Heart right ventricle (tissue), 16 donors: ENCODE measurements at regions not wholly inside any gene's neighbourhood (a gene's known extent, or its start where the extent isn't known, plus 50 kb on each side); places are given as distances from the start of the nearest gene placed in this dataset.
A peak's percentile ranks its signal among the peaks of the same experiment; 100 is the strongest.

Experiments
- ATAC-seq, 8 donors: fragments of 200-7000 bp; cut with Tn5 transposase; one replicate each; pipeline ENCODE4 v1.9.1; 2020; ENCODE audit warnings: mild to moderate bottlenecking in 8 of 8, moderate library complexity in 8 of 8, moderate number of reproducible peaks in 1 of 8
- DNase-seq, 2 donors: peaks; one replicate each; pipeline ENCODE4 v3.0.0-alpha.2; 2020
- H3K27ac ChIP-seq, 10 donors: fragments of 200-600 bp; sonication (generic) in 2 of 10; one replicate each; pipeline versions ENCODE4 v1.5.0 to v1.8.0; 2020 to 2022; ENCODE audit warnings: mild to moderate bottlenecking in 3 of 10
- H3K27me3 ChIP-seq, 7 donors: fragments of 200-600 bp; one replicate each; pipeline ENCODE4 v1.8.0; 2021 to 2022; ENCODE audit warnings: mild to moderate bottlenecking in 2 of 7
- H3K36me3 ChIP-seq, 9 donors: fragments of 200-600 bp; sonication (generic) in 1 of 9; one replicate each; pipeline versions ENCODE4 v1.5.0 to v1.8.0; 2020 to 2022; ENCODE audit warnings: mild to moderate bottlenecking in 2 of 9
- H3K4me1 ChIP-seq, 9 donors: fragments of 200-600 bp; sonication (generic) in 1 of 9; one replicate each; pipeline versions ENCODE4 v1.5.0 to v1.8.0; 2020 to 2022; ENCODE audit warnings: mild to moderate bottlenecking in 4 of 9
- H3K4me3 ChIP-seq, 10 donors: fragments of 200-600 bp; sonication (generic) in 2 of 10; one replicate each; pipeline versions ENCODE4 v1.5.0 to v1.8.0; 2020 to 2022; ENCODE audit warnings: mild to moderate bottlenecking in 7 of 10, moderate library complexity in 2 of 10
- H3K9me3 ChIP-seq, 11 donors: fragments of 200-600 bp in 10 of 11; sonication (generic) in 2 of 11; one replicate each; pipeline versions ENCODE4 v1.5.0 to v1.8.0; 2013 to 2022; ENCODE audit warnings: mild to moderate bottlenecking in 2 of 11, control low read depth in 1 of 11, moderate library complexity in 1 of 11
- WGBS, 2 donors: extraction: QIAGEN DNeasy Blood & Tissue Kit; methylation state at CpG; one replicate each; pipeline ENCODE4 v1.1.7; 2013; ENCODE audit warnings: inconsistent platforms in 1 of 2; 5-methylcytosine and 5-hydroxymethylcytosine counted together
- intact Hi-C, 10 donors: fragments of 100-400 bp; cut with DNase I; formaldehyde crosslinking; loops; one replicate each; pipeline versions ENCODE4 v1.11.1 to v1.14.2; 2022
- TF ChIP-seq, protein P1 (sequence below), 9 donors: fragments of 200-600 bp; sonication (generic) in 2 of 9; IDR thresholded peaks; one replicate each; pipeline versions ENCODE4 v1.5.0 to v1.8.0; 2021 to 2022; ENCODE audit warnings: antibody characterized with exemption in 9 of 9, mild to moderate bottlenecking in 5 of 9, moderate library complexity in 1 of 9
- donor health status: Arrhythmogenic right ventricular cardiomyopathy.
- donor health status: ischemic (EF 13 %, LVEDD 7.1; RV severe dilation, severe dysfunction).
- donor health status: healthy with polysubstance abuse.
- donor health status: DM: no; HTN: yes; CAD: no.
- donor health status: DM: no; HTN: no; CAD: no.
- donor health status: ischemic (EF 25% LVEDD 6.9; RV normal size, moderate dysfunction).
- donor health status: ischemic (EF 25% LVEDD 5.7; RV mildly dilated, moderate dysfunction).
- donor health status: healthy.
- donor health status: DM: yes; HTN: yes; CAD: no.
- donor health status: Ischemic cardiomyopathy.
- donor health status: ischemic (EF 35%, LVEDD 5.7; RV mildly dilated, moderate dysfunction).
- donor health status: nonischemic (EF 11% LVEDD 7.7; RV severe dilation, severe dysfunction).
- donor health status: DM: yes; HTN: yes; CAD: no.
- donor health status: PGD.
- donor health status: ischemic (EF 29% LVEDD 5.4; RV normal size, mild dysfunction).
- donor health status: nonischemic (EF 23%, LVEDD 6.1; RV moderate dilation, normal function).

DNA sequence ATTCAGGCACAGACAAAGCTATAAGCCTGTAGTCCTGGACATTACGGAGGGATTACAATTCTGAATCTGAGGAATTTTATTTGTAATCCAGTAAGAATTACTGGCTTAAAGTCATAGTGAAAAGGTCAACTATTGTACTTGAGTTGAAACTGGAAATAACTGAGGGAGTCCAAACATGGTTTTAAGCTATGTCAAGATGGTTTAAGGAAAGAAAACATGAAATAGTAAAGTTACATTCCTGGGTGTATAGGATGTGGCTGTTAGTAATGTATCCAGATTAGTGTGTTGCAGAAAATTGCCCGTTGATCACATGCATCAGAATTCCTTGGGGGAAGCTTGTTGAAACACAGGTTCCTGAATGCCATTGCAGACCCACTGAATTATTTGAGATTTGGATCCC lies 124.8 kb upstream of the GORAB start:
- Histone ChIP-seq H3K4me1 (peaks cover 0 to 19% (median 6%) of the 10 kb centered on the region in 9 donors), H3K4me3 (no peak overlapping the region), H3K36me3 (no peaks in the 10 kb centered on the region), H3K9me3 (peaks cover 0 to 5% (median 0%) of the 10 kb centered on the region in 11 donors), H3K27ac (no peak overlapping the region), H3K27me3 (no peaks in the 10 kb centered on the region)
- DNase-seq (no peak), ATAC-seq (no peak)
- 68 to 78% methylated on average over 2 of the region's 2 CpGs for WGBS, 2 donors
- TF ChIP-seq, protein P1, sequence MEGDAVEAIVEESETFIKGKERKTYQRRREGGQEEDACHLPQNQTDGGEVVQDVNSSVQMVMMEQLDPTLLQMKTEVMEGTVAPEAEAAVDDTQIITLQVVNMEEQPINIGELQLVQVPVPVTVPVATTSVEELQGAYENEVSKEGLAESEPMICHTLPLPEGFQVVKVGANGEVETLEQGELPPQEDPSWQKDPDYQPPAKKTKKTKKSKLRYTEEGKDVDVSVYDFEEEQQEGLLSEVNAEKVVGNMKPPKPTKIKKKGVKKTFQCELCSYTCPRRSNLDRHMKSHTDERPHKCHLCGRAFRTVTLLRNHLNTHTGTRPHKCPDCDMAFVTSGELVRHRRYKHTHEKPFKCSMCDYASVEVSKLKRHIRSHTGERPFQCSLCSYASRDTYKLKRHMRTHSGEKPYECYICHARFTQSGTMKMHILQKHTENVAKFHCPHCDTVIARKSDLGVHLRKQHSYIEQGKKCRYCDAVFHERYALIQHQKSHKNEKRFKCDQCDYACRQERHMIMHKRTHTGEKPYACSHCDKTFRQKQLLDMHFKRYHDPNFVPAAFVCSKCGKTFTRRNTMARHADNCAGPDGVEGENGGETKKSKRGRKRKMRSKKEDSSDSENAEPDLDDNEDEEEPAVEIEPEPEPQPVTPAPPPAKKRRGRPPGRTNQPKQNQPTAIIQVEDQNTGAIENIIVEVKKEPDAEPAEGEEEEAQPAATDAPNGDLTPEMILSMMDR (IDR thresholded peaks at IDR 0.05): no peak
- intact Hi-C loops: no loop called here

DNA sequence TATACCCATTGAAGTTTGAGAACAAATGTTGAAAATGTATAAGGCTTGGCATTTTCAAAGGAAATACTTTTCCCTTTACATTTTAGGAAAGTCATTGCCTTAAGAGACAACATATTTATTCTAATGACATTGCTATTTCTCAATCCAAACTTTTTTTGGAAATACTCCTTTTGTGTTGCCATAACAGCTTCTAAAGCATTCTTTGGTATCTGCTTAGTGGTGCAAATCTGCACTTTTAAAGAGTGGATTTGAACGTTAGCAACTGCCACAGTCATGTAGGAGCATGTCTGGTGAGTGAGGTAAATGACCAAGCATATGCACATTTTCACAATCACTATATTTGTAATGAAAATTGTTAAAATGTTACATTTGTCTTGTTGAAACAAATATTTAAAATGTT lies 124.4 kb upstream of the GORAB start:
- DNase-seq: no peak
- ATAC-seq: no peak
- H3K9me3 ChIP-seq: peaks cover 0 to 5% (median 0%) of the 10 kb centered on the region in 11 donors
- TF ChIP-seq, protein P1 (IDR thresholded peaks at IDR 0.05): no peak
- H3K36me3 ChIP-seq: no peaks in the 10 kb centered on the region
- H3K4me1 ChIP-seq: peaks cover 0 to 22% (median 8%) of the 10 kb centered on the region in 9 donors
- 71 to 74% methylated on average over 1 of the region's 1 CpG for whole genome bisulfite sequencing, 2 donors
- intact Hi-C loops: no loop called here
- H3K4me3 ChIP-seq: no peak overlapping the region
- no peak overlapping the region for H3K27ac ChIP-seq
- no peaks in the 10 kb centered on the region for H3K27me3 ChIP-seq

DNA sequence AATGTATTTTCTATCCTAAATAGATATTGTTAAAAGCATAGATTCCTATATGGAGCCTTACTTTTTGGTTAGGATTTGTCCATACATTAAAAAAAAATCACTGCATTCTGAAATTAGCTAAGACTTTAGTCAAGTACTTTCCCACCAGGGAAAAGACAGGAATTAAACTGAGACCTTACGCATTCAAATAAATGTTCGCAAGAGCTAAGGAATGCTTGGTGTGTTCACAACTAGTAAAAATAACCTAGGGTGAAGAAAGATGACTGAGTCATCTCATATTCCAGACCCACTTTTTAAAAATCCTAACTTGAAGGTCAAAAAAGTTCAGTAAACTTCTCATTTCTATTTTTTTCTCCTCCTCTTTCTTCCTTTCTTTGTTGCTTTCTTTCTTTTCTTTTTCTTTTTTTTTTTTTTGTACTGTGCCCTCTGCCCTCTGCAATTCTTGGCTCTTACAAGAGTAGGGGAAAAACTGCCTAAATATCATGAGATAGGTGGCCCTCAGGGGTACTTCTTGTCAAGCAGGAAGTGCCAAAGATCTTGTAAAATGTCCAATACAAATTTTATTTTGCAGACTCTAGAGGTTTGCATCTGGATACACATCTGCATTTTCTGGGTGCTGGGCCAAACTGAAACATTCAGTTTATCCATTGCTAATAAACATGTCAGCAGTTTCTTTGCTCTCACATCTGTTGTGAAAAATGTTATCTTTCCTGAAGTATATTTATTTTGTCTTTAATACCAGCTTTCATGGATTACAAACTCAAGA lies 121.4 kb upstream of the GORAB start:
- intact Hi-C loops: loop anchor here in 3 of 10 donors (5.0 to 10.0 kb wide), 3 partner anchors 58 to 254 kb away; partner anchors contain the start of genes GORAB (in 3 of the 3) and PRRX1 (in 2 of the 3)
- peaks cover 0 to 2% (median 0%) of the 10 kb centered on the region in 11 donors for H3K9me3 ChIP-seq
- H3K4me1 ChIP-seq: peaks cover 0 to 40% (median 21%) of the 10 kb centered on the region in 9 donors
- peak overlapping the region in 7 of 10 donors; percentile 53 to 80 (median 65) for H3K27ac ChIP-seq
- H3K4me3 ChIP-seq: no peak overlapping the region
- H3K36me3 ChIP-seq: no peaks in the 10 kb centered on the region
- DNase-seq (no peak), ATAC-seq (peak in 7 of 8 donors; percentile 73 to 94 (median 86))
- TF ChIP-seq, protein P1 (IDR thresholded peaks at IDR 0.05): no peak
- 42 to 43% methylated on average over 2 of the region's 2 CpGs for WGBS, 2 donors
- H3K27me3 ChIP-seq: no peaks in the 10 kb centered on the region

DNA sequence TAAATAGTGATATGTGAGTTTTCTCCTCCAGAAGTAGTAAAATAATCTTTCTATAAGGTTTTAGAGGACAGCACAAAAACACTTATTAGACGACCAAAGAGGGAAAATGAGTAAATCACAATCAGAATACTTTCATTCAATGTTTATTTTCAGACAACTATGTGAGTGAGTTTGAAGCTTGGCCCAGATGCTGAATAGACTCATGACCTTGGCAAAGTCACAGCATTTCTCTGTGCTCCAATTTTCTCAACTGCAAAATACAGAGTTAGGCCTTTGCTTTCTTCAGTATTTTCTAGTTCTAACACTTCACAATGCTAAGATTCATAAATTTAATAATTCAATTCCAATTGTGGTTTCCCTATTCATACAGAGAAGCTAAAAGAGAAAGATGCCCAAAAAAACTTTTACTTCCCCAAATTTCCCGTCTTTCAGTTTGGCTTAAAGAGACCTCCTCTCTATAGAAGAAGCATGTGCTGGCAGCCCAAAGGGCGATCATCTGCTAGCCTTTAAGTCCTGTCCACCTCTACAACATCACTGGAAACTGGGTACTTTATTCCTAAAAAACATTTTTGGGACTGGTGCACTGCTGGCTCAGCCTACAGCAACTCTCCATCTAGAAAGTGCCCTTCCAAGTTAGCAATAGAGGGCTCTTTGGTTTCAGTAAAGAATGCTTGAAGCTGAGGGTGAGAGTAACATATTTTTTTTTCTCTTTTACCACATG lies 116.8 kb upstream of the GORAB start:
- ATAC-seq: peak; percentile 56 to 87 (median 74)
- intact Hi-C loops: loop anchor here in 3 of 10 donors (2.0 to 10.0 kb wide), 4 partner anchors 60 to 250 kb away; partner anchors contain the start of genes GORAB (in 3 of the 3) and PRRX1 (in 2 of the 3)
- DNase-seq: peak in 1 of 2 donors; percentile 53

More for the DNA sequence above, 116.8 kb upstream of the GORAB start:
- TF ChIP-seq, protein P1 (IDR thresholded peaks at IDR 0.05): no peak
- H3K9me3 ChIP-seq: no peaks in the 10 kb centered on the region
- 40 to 44% methylated on average over 3 of the region's 3 CpGs for WGBS, 2 donors
- H3K4me1 ChIP-seq: peaks cover 0 to 40% (median 23%) of the 10 kb centered on the region in 9 donors
- H3K27ac ChIP-seq: peak overlapping the region; percentile 31 to 87 (median 74)
- H3K4me3 ChIP-seq: no peak overlapping the region
- no peaks in the 10 kb centered on the region for H3K27me3 ChIP-seq
- no peaks in the 10 kb centered on the region for H3K36me3 ChIP-seq
